Calu3 (cell line): ENCODE measurements at regions not wholly inside any gene's neighbourhood (a gene's known extent, or its start where the extent isn't known, plus 50 kb on each side); places are given as distances from the start of the nearest gene placed in this dataset.
A peak's percentile ranks its signal among the peaks of the same experiment; 100 is the strongest.

Experiments
- BruUV-seq: library from RNA; stranded (reverse); fragments of 400-500 nt; replicated peaks from 2 replicates; lab custom pipeline; 2021; lab: Mats Ljungman, UMichigan
- CTCF ChIA-PET: fragments of 300-600 bp; sonication (Branson Sonifier 250); formaldehyde crosslinking; loops from one replicate; lab custom pipeline; 2022; ENCODE audit warnings: antibody characterized with exemption; lab: Charles Lee
- DNase-seq: peaks from one replicate; pipeline ENCODE4 v3.0.0; 2022
- H3K27ac Mint-ChIP-seq: one replicate; pipeline ENCODE4 v1.8.0; 2022; ENCODE audit warnings: mixed read lengths; ENCODE audit not compliant: unreplicated experiment
- H3K27me3 Mint-ChIP-seq: one replicate; pipeline ENCODE4 v1.8.0; 2022; ENCODE audit warnings: mixed read lengths; ENCODE audit not compliant: unreplicated experiment
- H3K36me3 Mint-ChIP-seq: one replicate; pipeline ENCODE4 v1.8.0; 2022; ENCODE audit warnings: mild to moderate bottlenecking, moderate library complexity, mixed read lengths; ENCODE audit not compliant: insufficient read depth, unreplicated experiment
- H3K4me1 Mint-ChIP-seq: one replicate; pipeline ENCODE4 v1.8.0; 2022; ENCODE audit warnings: mild to moderate bottlenecking, low read depth, mixed read lengths; ENCODE audit not compliant: unreplicated experiment
- H3K4me3 Mint-ChIP-seq: one replicate; pipeline ENCODE4 v1.8.0; 2022; ENCODE audit warnings: mild to moderate bottlenecking, low read depth, moderate library complexity, mixed read lengths; ENCODE audit not compliant: unreplicated experiment
- H3K9me3 Mint-ChIP-seq: one replicate; pipeline ENCODE4 v1.8.0; 2022; ENCODE audit warnings: low read depth, mixed read lengths; ENCODE audit not compliant: unreplicated experiment
- intact Hi-C: fragments of 100-400 bp; cut with micrococcal nuclease; formaldehyde crosslinking; loops from one replicate; pipeline ENCODE4 v1.10.0; 2022; ENCODE audit not compliant: unreplicated experiment
- TF ChIP-seq, protein P1 (sequence below): fragments of 200-600 bp; IDR thresholded peaks from one replicate; pipeline ENCODE4 v1.8.0; 2022; ENCODE audit warnings: antibody characterized with exemption; ENCODE audit not compliant: unreplicated experiment

DNA sequence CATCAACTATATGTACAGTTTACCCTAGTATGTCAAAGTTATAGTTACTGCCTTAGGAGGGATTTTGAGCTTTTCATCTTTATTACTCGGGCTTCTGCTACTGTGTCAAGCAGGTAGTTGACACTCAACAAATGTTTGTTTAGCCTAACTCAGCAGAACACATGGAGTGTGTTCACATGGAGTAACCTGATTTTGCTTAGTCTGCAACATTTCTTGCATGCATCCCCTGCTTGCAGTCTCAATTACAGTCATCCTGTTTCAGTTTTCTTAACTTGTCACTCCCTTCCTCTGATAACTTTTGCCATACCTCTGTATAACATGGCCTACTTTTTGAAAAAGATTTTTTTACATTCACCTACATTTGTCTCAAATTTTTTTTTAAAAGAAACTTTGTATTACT lies 135.5 kb downstream of the NMUR2 start:
- H3K27me3 Mint-ChIP-seq, result peaks cover 9% of the 10 kb centered on the region
- no peak for DNase-seq
- no peak overlapping the region for H3K4me3 Mint-ChIP-seq
- H3K9me3 Mint-ChIP-seq, result peaks cover 2% of the 10 kb centered on the region
- TF ChIP-seq, protein P1, sequence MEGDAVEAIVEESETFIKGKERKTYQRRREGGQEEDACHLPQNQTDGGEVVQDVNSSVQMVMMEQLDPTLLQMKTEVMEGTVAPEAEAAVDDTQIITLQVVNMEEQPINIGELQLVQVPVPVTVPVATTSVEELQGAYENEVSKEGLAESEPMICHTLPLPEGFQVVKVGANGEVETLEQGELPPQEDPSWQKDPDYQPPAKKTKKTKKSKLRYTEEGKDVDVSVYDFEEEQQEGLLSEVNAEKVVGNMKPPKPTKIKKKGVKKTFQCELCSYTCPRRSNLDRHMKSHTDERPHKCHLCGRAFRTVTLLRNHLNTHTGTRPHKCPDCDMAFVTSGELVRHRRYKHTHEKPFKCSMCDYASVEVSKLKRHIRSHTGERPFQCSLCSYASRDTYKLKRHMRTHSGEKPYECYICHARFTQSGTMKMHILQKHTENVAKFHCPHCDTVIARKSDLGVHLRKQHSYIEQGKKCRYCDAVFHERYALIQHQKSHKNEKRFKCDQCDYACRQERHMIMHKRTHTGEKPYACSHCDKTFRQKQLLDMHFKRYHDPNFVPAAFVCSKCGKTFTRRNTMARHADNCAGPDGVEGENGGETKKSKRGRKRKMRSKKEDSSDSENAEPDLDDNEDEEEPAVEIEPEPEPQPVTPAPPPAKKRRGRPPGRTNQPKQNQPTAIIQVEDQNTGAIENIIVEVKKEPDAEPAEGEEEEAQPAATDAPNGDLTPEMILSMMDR, result no peak
- H3K27ac Mint-ChIP-seq, result no peak overlapping the region
- no peaks in the 10 kb centered on the region for H3K36me3 Mint-ChIP-seq
- H3K4me1 Mint-ChIP-seq, result peaks cover 6% of the 10 kb centered on the region
- CTCF ChIA-PET, result interaction anchor here (0.8 to 1.5 kb wide), 2 partner anchors 126 to 444 kb away, joined by 3 to 5 read pairs; no protein-coding TSS in a partner anchor
- intact Hi-C loops, result no loop called here
- no TSS peak for BruUV-seq

DNA sequence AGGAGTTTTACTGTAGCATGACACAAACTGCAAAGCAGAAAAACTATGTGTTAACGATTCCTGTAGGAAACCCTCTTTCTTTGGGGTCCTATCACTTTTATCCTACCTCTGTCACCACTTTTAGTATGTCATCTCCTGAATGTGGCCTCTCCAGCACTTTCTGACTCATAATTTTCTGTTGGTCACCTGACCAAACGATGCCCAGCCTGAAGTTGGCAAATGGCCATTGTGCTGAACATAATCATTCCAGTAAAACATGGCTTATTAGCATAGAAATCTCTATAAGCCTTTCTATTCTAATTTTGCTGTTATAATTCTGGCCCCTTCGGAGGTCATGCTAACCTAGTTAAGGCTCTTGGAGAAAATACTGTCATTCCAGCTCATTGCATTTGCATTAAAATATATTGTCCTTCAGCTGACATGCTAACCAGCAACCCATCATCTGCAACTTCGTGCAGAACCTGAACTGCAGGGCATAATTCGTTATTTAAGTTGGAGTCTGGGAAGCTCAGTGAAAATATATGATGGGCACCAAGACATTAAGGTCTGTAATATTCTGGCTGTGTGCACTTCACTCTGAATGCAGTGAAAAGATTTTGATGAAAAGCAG lies 140.3 kb downstream of the NMUR2 start:
- DNase-seq, result peak; percentile 23
- CTCF ChIA-PET, result no interaction called here
- Mint-ChIP-seq H3K4me3 (no peak overlapping the region), H3K9me3 (no peaks in the 10 kb centered on the region), H3K27me3 (peaks cover 24% of the 10 kb centered on the region), H3K36me3 (no peaks in the 10 kb centered on the region), H3K27ac (no peak overlapping the region), H3K4me1 (peaks cover 14% of the 10 kb centered on the region)
- TF ChIP-seq, protein P1, result no peak
- BruUV-seq, result no TSS peak
- intact Hi-C loops, result loop anchor here (1.0 kb wide), 1 partner anchor 46 kb away; no protein-coding TSS in a partner anchor

DNA sequence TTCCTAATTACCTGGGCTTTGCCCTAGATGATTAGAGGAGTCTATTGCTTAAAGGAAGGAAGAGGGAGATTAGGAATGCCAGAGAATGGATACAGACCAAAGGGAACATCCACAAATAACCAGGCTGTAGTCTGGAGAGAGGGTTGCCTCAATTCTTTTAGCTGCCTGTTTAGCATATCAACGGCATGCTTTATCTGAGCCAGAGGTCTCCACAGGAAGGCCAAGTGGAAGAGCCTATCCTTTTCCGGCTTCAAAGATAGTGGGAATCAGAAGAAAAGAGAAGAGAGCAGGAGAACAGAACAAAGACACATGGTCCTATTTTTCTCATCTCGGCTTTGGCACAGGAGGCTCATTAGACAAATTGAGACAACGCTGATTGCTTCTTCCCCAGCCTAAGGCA lies 142.4 kb downstream of the NMUR2 start:
- CTCF ChIA-PET, result no interaction called here
- Mint-ChIP-seq H3K9me3 (no peaks in the 10 kb centered on the region), H3K4me3 (no peak overlapping the region), H3K4me1 (peaks cover 14% of the 10 kb centered on the region), H3K36me3 (no peaks in the 10 kb centered on the region), H3K27me3 (peaks cover 33% of the 10 kb centered on the region), H3K27ac (no peak overlapping the region)
- TF ChIP-seq, protein P1, result no peak
- no TSS peak for BruUV-seq
- intact Hi-C loops, result no loop called here
- DNase-seq, result no peak

DNA sequence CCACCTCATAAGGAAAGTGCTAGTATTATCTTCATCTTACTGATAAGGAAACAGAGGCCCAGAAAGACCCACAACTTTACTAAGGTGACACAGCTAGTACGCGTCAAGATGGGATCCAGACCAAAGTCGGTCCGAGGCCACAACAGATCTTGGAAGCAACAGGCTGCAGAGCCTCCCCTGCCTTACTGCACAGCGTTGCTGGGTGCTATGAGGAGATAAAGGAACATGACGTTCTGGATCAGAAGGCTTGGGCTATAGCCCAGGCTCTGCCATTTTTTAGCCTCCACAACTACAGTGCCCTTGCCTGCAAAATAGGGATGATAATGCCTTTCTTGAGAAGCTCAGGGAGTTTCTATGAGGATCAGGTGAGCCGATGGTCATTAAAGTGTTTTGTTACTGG lies 144.1 kb downstream of the NMUR2 start:
- Mint-ChIP-seq H3K4me3 (no peak overlapping the region), H3K4me1 (peaks cover 14% of the 10 kb centered on the region), H3K27me3 (peaks cover 39% of the 10 kb centered on the region), H3K36me3 (no peaks in the 10 kb centered on the region), H3K9me3 (no peaks in the 10 kb centered on the region), H3K27ac (no peak overlapping the region)
- TF ChIP-seq, protein P1, result no peak
- intact Hi-C loops, result no loop called here
- no TSS peak for BruUV-seq
- CTCF ChIA-PET, result no interaction called here
- no peak for DNase-seq
